Sigmoid colon (tissue), 4 donors: ENCODE measurements at regions not wholly inside any gene's neighbourhood (a gene's known extent, or its start where the extent isn't known, plus 50 kb on each side); places are given as distances from the start of the nearest gene placed in this dataset.

Experiments
- CTCF ChIP-seq, 4 experiments: fragments of 450-650 bp in 3 of 4; fragments of 200-600 bp in 1 of 4; IDR thresholded peaks; one replicate each; pipeline ENCODE4 v1.5.1; 2016 to 2019; ENCODE audit warnings: antibody characterized with exemption in 4 of 4, mild to moderate bottlenecking in 3 of 4, moderate library complexity in 2 of 4
- EP300 ChIP-seq, 4 donors: sonication (generic); formaldehyde crosslinking; IDR thresholded peaks; one replicate each; pipeline ENCODE4 v1.6.1; 2017; ENCODE audit warnings: antibody characterized with exemption in 4 of 4
- POLR2A ChIP-seq, 2 donors: fragments of 450-650 bp; IDR thresholded peaks; one replicate each; pipeline ENCODE4 v1.6.1; 2016; ENCODE audit warnings: antibody characterized with exemption in 2 of 2, mild to moderate bottlenecking in 2 of 2, moderate library complexity in 2 of 2
- POLR2AphosphoS5 ChIP-seq, 4 donors: sonication (generic); formaldehyde crosslinking; IDR thresholded peaks; one replicate each; pipeline ENCODE4 v1.6.1; 2017; ENCODE audit warnings: antibody characterized with exemption in 4 of 4

- TF ChIP-seq CTCF (IDR thresholded peaks at IDR 0.05) (no peak), POLR2A (IDR thresholded peaks at IDR 0.05) (no peak), POLR2AphosphoS5 (IDR thresholded peaks at IDR 0.05) (no peak), EP300 (IDR thresholded peaks at IDR 0.05) (no peak)
These were observed 285.2 kb upstream of the ITGA1 start for GRCh38 chr5:52502460-52502999.
